Activated CD8-positive, alpha-beta T cell treated with anti-CD3 and anti-CD28 coated beads for 36 hours (primary cell): ENCODE measurements at regions not wholly inside any gene's neighbourhood (a gene's known extent, or its start where the extent isn't known, plus 50 kb on each side); places are given as distances from the start of the nearest gene placed in this dataset.

Experiments
- ATAC-seq: fragments of 200-7000 bp; cut with Tn5 transposase; one replicate; pipeline ENCODE4 v1.10.0; 2021; ENCODE audit warnings: mild to moderate bottlenecking, moderate library complexity
- CTCF ChIA-PET: fragments of 350-600 bp; sonication (Branson Sonifier 250); formaldehyde crosslinking; loops from one replicate; lab custom pipeline; 2021; ENCODE audit warnings: antibody characterized with exemption; lab: Charles Lee
- POLR2A ChIA-PET: fragments of 350-600 bp; sonication (Branson Sonifier 250); formaldehyde crosslinking; loops from one replicate; lab custom pipeline; 2021; ENCODE audit warnings: antibody characterized with exemption; lab: Charles Lee
- DNase-seq: peaks from one replicate; pipeline ENCODE4 v3.0.0-alpha.2; 2020
- H3K27ac Mint-ChIP-seq: one replicate; pipeline ENCODE4 v1.8.0; 2021; ENCODE audit warnings: mild to moderate bottlenecking, mixed read lengths
- H3K27me3 Mint-ChIP-seq: one replicate; pipeline ENCODE4 v1.8.0; 2021; ENCODE audit warnings: mixed read lengths
- H3K36me3 Mint-ChIP-seq: one replicate; pipeline ENCODE4 v1.8.0; 2021; ENCODE audit warnings: low read depth, mixed read lengths
- H3K4me1 Mint-ChIP-seq: one replicate; pipeline ENCODE4 v1.8.0; 2021; ENCODE audit warnings: low read depth, mixed read lengths
- H3K4me3 Mint-ChIP-seq: one replicate; pipeline ENCODE4 v1.8.0; 2021; ENCODE audit warnings: mild to moderate bottlenecking, moderate library complexity, mixed read lengths
- H3K9me3 Mint-ChIP-seq: one replicate; pipeline ENCODE4 v1.8.0; 2021; ENCODE audit warnings: mixed read lengths
- intact Hi-C: fragments of 100-400 bp; cut with micrococcal nuclease; formaldehyde crosslinking; loops from one replicate; pipeline ENCODE4 v1.10.0; 2022
- TF ChIP-seq, protein P1 (sequence below): fragments of 200-600 bp; IDR thresholded peaks from one replicate; pipeline ENCODE4 v1.8.0; 2022; ENCODE audit warnings: antibody characterized with exemption, mild to moderate bottlenecking

DNA sequence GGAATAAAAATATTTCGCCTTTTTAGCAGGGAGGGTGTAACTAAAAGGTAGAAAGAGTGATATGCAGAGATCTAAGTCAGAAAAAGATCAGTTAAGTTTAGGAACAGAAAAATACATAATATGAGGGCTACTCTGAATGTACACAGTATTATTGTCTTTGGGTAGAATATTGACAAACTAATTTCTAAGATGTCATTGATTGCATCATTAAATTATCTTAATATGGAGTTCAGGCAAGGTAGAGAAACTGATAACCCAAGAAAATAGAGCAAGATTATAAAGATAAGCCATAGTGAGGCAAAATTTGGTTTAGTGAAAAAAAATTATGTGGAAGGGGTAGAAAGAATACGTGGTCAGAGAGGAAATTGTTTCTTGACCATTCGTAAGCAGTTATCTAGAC lies 629.0 kb upstream of the NXPH2 start:
- POLR2A ChIA-PET = no interaction called here
- Mint-ChIP-seq H3K4me3 (no peak overlapping the region), H3K36me3 (no peaks in the 10 kb centered on the region), H3K27me3 (no peaks in the 10 kb centered on the region), H3K9me3 (peaks cover 11% of the 10 kb centered on the region), H3K27ac (no peak overlapping the region), H3K4me1 (no peaks in the 10 kb centered on the region)
- no peak for ATAC-seq
- DNase-seq = no peak
- CTCF ChIA-PET = no interaction called here
- TF ChIP-seq, protein P1, sequence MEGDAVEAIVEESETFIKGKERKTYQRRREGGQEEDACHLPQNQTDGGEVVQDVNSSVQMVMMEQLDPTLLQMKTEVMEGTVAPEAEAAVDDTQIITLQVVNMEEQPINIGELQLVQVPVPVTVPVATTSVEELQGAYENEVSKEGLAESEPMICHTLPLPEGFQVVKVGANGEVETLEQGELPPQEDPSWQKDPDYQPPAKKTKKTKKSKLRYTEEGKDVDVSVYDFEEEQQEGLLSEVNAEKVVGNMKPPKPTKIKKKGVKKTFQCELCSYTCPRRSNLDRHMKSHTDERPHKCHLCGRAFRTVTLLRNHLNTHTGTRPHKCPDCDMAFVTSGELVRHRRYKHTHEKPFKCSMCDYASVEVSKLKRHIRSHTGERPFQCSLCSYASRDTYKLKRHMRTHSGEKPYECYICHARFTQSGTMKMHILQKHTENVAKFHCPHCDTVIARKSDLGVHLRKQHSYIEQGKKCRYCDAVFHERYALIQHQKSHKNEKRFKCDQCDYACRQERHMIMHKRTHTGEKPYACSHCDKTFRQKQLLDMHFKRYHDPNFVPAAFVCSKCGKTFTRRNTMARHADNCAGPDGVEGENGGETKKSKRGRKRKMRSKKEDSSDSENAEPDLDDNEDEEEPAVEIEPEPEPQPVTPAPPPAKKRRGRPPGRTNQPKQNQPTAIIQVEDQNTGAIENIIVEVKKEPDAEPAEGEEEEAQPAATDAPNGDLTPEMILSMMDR = no peak
- intact Hi-C loops = no loop called here

DNA sequence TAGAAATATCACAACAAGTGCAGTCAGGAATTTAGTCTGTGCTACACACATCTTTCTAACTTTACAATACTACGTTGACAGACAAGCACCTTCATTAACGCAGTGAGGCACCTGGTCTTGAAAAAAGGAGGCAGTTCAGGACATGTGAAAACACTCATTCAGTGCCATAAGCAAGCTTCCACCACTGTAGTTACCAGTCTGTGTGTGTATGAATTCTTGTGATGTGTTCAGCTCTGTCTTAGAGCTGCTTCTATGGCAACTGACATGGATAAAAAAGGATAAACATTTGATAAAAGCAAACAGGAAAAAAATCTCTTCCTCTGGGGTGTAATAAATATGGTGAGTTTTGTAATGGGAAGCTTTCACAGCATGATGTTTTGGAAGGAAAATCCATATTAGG lies 623.8 kb upstream of the NXPH2 start:
- Mint-ChIP-seq H3K9me3 (peaks cover 14% of the 10 kb centered on the region), H3K27ac (no peak overlapping the region), H3K27me3 (no peaks in the 10 kb centered on the region), H3K36me3 (no peaks in the 10 kb centered on the region), H3K4me1 (no peaks in the 10 kb centered on the region), H3K4me3 (no peak overlapping the region)
- TF ChIP-seq, protein P1 = no peak
- ATAC-seq = no peak
- POLR2A ChIA-PET = no interaction called here
- DNase-seq = no peak
- CTCF ChIA-PET = no interaction called here
- intact Hi-C loops = no loop called here

DNA sequence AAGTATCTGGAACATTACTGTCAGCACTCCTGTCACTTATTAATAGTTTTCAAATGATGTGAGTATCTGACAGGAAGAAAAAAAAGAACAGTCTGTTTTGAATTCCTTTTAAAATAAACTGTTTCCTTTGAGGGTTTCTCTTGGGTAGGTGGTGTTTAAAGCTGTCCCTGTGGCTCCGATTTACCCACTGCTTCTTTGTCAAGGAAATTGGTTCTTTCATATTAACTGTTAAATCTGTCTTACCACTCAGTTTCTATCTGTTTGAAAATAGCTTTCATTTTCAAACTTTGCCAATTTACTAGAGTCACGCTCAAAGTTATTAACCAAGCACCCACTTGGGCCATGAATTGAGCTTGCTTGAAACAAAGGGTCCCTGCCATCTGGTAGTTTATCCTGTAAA lies 614.6 kb upstream of the NXPH2 start:
- Mint-ChIP-seq H3K9me3 (peaks cover 10% of the 10 kb centered on the region), H3K36me3 (no peaks in the 10 kb centered on the region)
- intact Hi-C loops = no loop called here

DNA sequence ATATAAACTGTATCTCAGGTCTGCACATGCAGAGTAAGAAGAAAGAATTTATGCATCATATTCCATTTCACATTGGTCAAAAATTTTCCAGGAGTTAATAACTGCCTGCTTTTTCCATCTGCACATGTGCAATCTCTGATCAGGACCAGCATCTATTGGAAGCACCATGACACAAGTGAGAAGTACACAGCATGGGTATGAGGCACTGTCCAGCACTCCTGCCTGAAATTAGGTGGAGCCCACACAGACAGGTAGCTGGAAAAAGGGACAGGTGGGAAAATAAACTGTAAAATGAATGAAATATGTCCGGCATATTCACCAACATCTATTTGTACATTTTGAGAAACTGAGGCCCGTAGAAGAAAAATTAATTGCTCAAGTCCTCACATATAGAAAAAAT lies 609.2 kb upstream of the NXPH2 start:
- DNase-seq = no peak
- Mint-ChIP-seq H3K4me3 (no peak overlapping the region), H3K4me1 (no peaks in the 10 kb centered on the region), H3K9me3 (peaks cover 12% of the 10 kb centered on the region), H3K36me3 (no peaks in the 10 kb centered on the region), H3K27me3 (no peaks in the 10 kb centered on the region), H3K27ac (no peak overlapping the region)
- TF ChIP-seq, protein P1 = no peak
- intact Hi-C loops = no loop called here
- CTCF ChIA-PET = no interaction called here
- ATAC-seq = no peak
- POLR2A ChIA-PET = no interaction called here

More for the DNA sequence above, 614.6 kb upstream of the NXPH2 start:
- no peak for ATAC-seq
- Mint-ChIP-seq H3K27ac (no peak overlapping the region), H3K4me3 (no peak overlapping the region), H3K4me1 (no peaks in the 10 kb centered on the region), H3K27me3 (no peaks in the 10 kb centered on the region)
- TF ChIP-seq, protein P1 = no peak
- ChIA-PET CTCF (no interaction called here), POLR2A (no interaction called here)
- no peak for DNase-seq

DNA sequence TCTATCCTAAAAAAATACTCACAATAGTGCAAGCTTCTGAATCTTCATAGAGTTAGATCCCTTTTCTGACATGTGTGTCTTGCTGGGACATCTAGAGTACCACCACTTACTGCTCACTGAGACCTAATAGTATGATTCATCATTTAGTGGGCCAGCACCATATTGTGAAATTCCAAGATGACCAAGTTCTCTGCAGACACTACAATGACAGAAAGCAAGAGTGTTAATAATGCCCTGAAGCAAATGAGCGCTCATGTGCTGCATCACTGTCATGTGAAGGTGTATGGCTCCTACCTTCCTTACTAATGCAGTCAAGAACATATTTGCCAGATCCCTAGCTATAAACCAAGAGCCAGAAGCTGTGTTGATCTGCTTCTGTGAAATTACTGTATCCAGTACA lies 606.2 kb upstream of the NXPH2 start:
- DNase-seq (no peak), ATAC-seq (no peak)
- no peak overlapping the region for H3K27ac Mint-ChIP-seq
- ChIA-PET CTCF (interaction anchor here (0.6 kb wide), 1 partner anchor 920 kb away, joined by 3 read pairs; no protein-coding TSS in a partner anchor), POLR2A (no interaction called here)
- no peaks in the 10 kb centered on the region for H3K4me1 Mint-ChIP-seq
- no peaks in the 10 kb centered on the region for H3K27me3 Mint-ChIP-seq
- H3K36me3 Mint-ChIP-seq = no peaks in the 10 kb centered on the region
- no peak overlapping the region for H3K4me3 Mint-ChIP-seq
- H3K9me3 Mint-ChIP-seq = peaks cover 14% of the 10 kb centered on the region
- intact Hi-C loops = no loop called here
- TF ChIP-seq, protein P1 = no peak
